Stomach (tissue), 8 donors: ENCODE measurements at regions not wholly inside any gene's neighbourhood (a gene's known extent, or its start where the extent isn't known, plus 50 kb on each side); places are given as distances from the start of the nearest gene placed in this dataset.

Experiments used
- DNase-seq, 2 donors: peaks; one replicate each; pipeline versions ENCODE4 v3.0.0 to v3.0.0-alpha.2; 2013 to 2019
- H3K27ac ChIP-seq, 5 donors: fragments of 200-600 bp in 4 of 5; sonication (generic) in 4 of 5; one replicate each; pipeline ENCODE4 v1.5.1; 2013 to 2019; ENCODE audit warnings: mild to moderate bottlenecking in 1 of 5, moderate library complexity in 1 of 5
- H3K27me3 ChIP-seq, 3 donors: fragments of 200-600 bp; sonication (generic); one replicate each; pipeline ENCODE4 v1.5.1; 2017 to 2019; ENCODE audit warnings: mixed run types in 1 of 3
- H3K36me3 ChIP-seq, 4 donors: fragments of 200-600 bp; sonication (generic); 1 replicate in 3 of 4; 2 replicates in 1 of 4; pipeline ENCODE4 v1.5.1; 2016 to 2019
- H3K4me1 ChIP-seq, 4 donors: fragments of 200-600 bp; sonication (generic); one replicate each; pipeline ENCODE4 v1.5.1; 2016 to 2019
- H3K4me3 ChIP-seq, 4 donors: fragments of 200-600 bp; sonication (generic) in 3 of 4; one replicate each; pipeline ENCODE4 v1.5.1; 2016 to 2019; ENCODE audit warnings: mild to moderate bottlenecking in 1 of 4
- H3K9me3 ChIP-seq, 4 donors: fragments of 200-600 bp; sonication (generic); one replicate each; pipeline ENCODE4 v1.5.1; 2016 to 2019
- EP300 ChIP-seq: sonication (generic); formaldehyde crosslinking; IDR thresholded peaks from one replicate; pipeline ENCODE4 v1.6.1; 2017; ENCODE audit warnings: antibody characterized with exemption
- POLR2A ChIP-seq, 4 donors: fragments of 450-650 bp; IDR thresholded peaks; one replicate each; pipeline ENCODE4 v1.6.1; 2016; ENCODE audit warnings: antibody characterized with exemption in 4 of 4, control low read depth in 2 of 4, mild to moderate bottlenecking in 1 of 4, moderate library complexity in 1 of 4
- POLR2AphosphoS5 ChIP-seq, 3 donors: sonication (generic); formaldehyde crosslinking; IDR thresholded peaks; one replicate each; pipeline ENCODE4 v1.6.1; 2016; ENCODE audit warnings: antibody characterized with exemption in 3 of 3
- WGBS, 5 donors: extraction: QIAGEN DNeasy Blood & Tissue Kit in 3 of 5; methylation state at CpG; one replicate each; pipeline versions ENCODE4 v1.1.5 to v1.1.7; 2013 to 2018; 5-methylcytosine and 5-hydroxymethylcytosine counted together
- intact Hi-C: fragments of 100-400 bp; cut with DNase I; formaldehyde crosslinking; loops from one replicate; pipeline ENCODE4 v1.15.1; 2023; ENCODE audit warnings: low total_unique reads
- TF ChIP-seq, protein P1 (sequence below), 7 experiments: fragments of 450-650 bp in 4 of 7; fragments of 200-600 bp in 3 of 7; sonication (generic) in 3 of 7; IDR thresholded peaks; one replicate each; pipeline ENCODE4 v1.5.1; 2016 to 2019; ENCODE audit warnings: antibody characterized with exemption in 7 of 7, control low read depth in 2 of 7, mild to moderate bottlenecking in 1 of 7
- donor health status: healthy with polysubstance abuse.
- donor health status: Bipolar disorder and iron deficiency.
- donor health status: healthy.

DNA sequence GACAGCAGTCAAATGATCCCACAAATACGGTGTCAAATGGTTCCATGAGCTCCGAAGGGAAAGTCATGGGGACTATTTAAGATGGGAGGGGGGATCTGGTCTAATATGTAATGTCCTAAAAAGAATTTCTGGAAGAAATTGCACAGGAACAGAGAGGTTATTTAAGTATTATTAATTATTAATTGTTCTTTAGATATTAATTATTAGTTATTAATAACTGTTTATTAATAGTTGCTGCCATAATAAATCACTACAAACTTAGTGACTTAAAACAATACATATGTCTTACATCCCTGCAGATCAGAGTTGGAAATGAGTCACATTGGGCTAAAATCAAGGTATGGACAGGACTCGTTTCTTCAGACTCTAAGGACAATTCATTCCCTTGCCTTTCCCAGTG is 588.2 kb upstream of the NR2F2 start:
- Histone ChIP-seq H3K4me1 (no peaks in the 10 kb centered on the region), H3K27me3 (no peaks in the 10 kb centered on the region), H3K9me3 (no peaks in the 10 kb centered on the region), H3K27ac (no peak overlapping the region), H3K36me3 (no peaks in the 10 kb centered on the region), H3K4me3 (no peak overlapping the region)
- intact Hi-C loops, result no loop called here
- TF ChIP-seq EP300 (no peak), POLR2A (IDR thresholded peaks at IDR 0.05) (no peak), POLR2AphosphoS5 (IDR thresholded peaks at IDR 0.05) (no peak)
- TF ChIP-seq, protein P1, sequence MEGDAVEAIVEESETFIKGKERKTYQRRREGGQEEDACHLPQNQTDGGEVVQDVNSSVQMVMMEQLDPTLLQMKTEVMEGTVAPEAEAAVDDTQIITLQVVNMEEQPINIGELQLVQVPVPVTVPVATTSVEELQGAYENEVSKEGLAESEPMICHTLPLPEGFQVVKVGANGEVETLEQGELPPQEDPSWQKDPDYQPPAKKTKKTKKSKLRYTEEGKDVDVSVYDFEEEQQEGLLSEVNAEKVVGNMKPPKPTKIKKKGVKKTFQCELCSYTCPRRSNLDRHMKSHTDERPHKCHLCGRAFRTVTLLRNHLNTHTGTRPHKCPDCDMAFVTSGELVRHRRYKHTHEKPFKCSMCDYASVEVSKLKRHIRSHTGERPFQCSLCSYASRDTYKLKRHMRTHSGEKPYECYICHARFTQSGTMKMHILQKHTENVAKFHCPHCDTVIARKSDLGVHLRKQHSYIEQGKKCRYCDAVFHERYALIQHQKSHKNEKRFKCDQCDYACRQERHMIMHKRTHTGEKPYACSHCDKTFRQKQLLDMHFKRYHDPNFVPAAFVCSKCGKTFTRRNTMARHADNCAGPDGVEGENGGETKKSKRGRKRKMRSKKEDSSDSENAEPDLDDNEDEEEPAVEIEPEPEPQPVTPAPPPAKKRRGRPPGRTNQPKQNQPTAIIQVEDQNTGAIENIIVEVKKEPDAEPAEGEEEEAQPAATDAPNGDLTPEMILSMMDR (IDR thresholded peaks at IDR 0.05), result no peak
- DNase-seq, result no peak
- WGBS, 5 donors, result 88 to 97% (median 95%) methylated on average over 3 of the region's 3 CpGs

- H3K4me1 ChIP-seq, result no peaks in the 10 kb centered on the region
- 80 to 91% (median 90%) methylated on average over 2 of the region's 2 CpGs for WGBS, 5 donors
Observed at GRCh38 chr15:95742836-95743235, 587.7 kb upstream of the NR2F2 start.

DNA sequence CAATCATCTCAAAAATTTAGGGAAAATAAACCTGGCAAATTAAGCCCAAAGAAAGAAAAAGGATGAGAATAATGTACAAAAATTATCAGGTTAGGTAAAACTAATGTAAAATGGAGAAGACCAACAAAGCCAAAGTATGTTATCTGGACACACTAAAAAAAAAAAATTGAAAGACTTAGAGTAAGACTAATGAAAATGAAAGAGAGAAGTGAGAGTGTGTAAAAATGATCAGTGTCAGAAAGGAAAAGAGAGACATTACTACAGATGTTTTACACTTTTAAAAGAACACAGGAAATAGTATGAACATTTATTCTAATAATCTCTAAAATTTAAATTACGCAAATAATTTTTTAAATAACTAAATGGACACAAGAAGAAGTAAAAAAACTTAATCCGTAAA is 573.3 kb upstream of the NR2F2 start:
- WGBS, 5 donors, result 94 to 99% (median 96%) methylated on average over 2 of the region's 2 CpGs
- Histone ChIP-seq H3K9me3 (no peaks in the 10 kb centered on the region), H3K36me3 (no peaks in the 10 kb centered on the region), H3K27me3 (no peaks in the 10 kb centered on the region), H3K27ac (no peak overlapping the region), H3K4me1 (no peaks in the 10 kb centered on the region), H3K4me3 (no peak overlapping the region)
- TF ChIP-seq POLR2AphosphoS5 (IDR thresholded peaks at IDR 0.05), result no peak
- TF ChIP-seq, protein P1 (IDR thresholded peaks at IDR 0.05), result no peak
- TF ChIP-seq POLR2A (IDR thresholded peaks at IDR 0.05), result no peak
- TF ChIP-seq EP300, result no peak
- no peak for DNase-seq
- intact Hi-C loops, result no loop called here

More at GRCh38 chr15:95742836-95743235, 587.7 kb upstream of the NR2F2 start:
- no peaks in the 10 kb centered on the region for H3K9me3 ChIP-seq
- no peak overlapping the region for H3K27ac ChIP-seq
- intact Hi-C loops, result no loop called here
- peak in 1 of 2 donors; percentile 26 for DNase-seq
- TF ChIP-seq POLR2A (IDR thresholded peaks at IDR 0.05) (no peak), POLR2AphosphoS5 (IDR thresholded peaks at IDR 0.05) (no peak), EP300 (no peak)
- TF ChIP-seq, protein P1 (IDR thresholded peaks at IDR 0.05), result no peak
- no peaks in the 10 kb centered on the region for H3K27me3 ChIP-seq
- H3K36me3 ChIP-seq, result no peaks in the 10 kb centered on the region
- no peak overlapping the region for H3K4me3 ChIP-seq

- no peak overlapping the region for H3K27ac ChIP-seq
- H3K4me1 ChIP-seq, result no peaks in the 10 kb centered on the region
- intact Hi-C loops, result no loop called here
- no peaks in the 10 kb centered on the region for H3K9me3 ChIP-seq
- H3K27me3 ChIP-seq, result no peaks in the 10 kb centered on the region
- no peaks in the 10 kb centered on the region for H3K36me3 ChIP-seq
- TF ChIP-seq EP300, result no peak
- TF ChIP-seq, protein P1 (IDR thresholded peaks at IDR 0.05), result no peak
- TF ChIP-seq POLR2A (IDR thresholded peaks at IDR 0.05), result no peak
- no peak for TF ChIP-seq POLR2AphosphoS5 (IDR thresholded peaks at IDR 0.05)
- H3K4me3 ChIP-seq, result no peak overlapping the region
- DNase-seq, result no peak
- 82 to 93% (median 88%) methylated on average over 1 of the region's 1 CpG for WGBS, 5 donors
Observed at GRCh38 chr15:95758451-95758850, 572.0 kb upstream of the NR2F2 start.
